ENCODE measurements at regions not wholly inside any gene's neighbourhood (a gene's known extent, or its start where the extent isn't known, plus 50 kb on each side); places are given as distances from the start of the nearest gene placed in this dataset.

- DNase-seq (ENCODE audit: extremely low spot score) = no peak
- ChIA-PET POLR2A (no interaction called here), CTCF (interaction anchor here (1.3 kb wide), 1 partner anchor 12 kb away, joined by 6 read pairs; no protein-coding TSS in a partner anchor)
These were observed 317.5 kb downstream of the TOX3 start for GRCh38 chr16:52229471-52229870.

GRCh38 chr16:52227851-52228250 lies 319.1 kb downstream of the TOX3 start:
- ChIA-PET POLR2A (no interaction called here), CTCF (no interaction called here)
- no peak for DNase-seq (ENCODE audit: extremely low spot score)
- TF ChIP-seq CTCF (IDR thresholded peaks at IDR 0.05; ENCODE audit: control extremely low read depth, extremely low read depth, low read depth, missing control alignments) = no peak

More at GRCh38 chr16:52229471-52229870, 317.5 kb downstream of the TOX3 start:
- TF ChIP-seq CTCF (IDR thresholded peaks at IDR 0.05; ENCODE audit: control extremely low read depth, extremely low read depth, low read depth, missing control alignments) = no peak

- no peak for DNase-seq (ENCODE audit: extremely low spot score)
- CTCF ChIA-PET = no interaction called here
- POLR2A ChIA-PET = no interaction called here
- no peak for TF ChIP-seq CTCF (IDR thresholded peaks at IDR 0.05; ENCODE audit: control extremely low read depth, extremely low read depth, low read depth, missing control alignments)
These were observed 334.1 kb downstream of the TOX3 start for GRCh38 chr16:52212841-52213240.

- ChIA-PET CTCF (interaction anchor here (1.2 kb wide), 1 partner anchor 17 kb away, joined by 5 read pairs; no protein-coding TSS in a partner anchor), POLR2A (no interaction called here)
- no peak for DNase-seq (ENCODE audit: extremely low spot score)
- no peak for TF ChIP-seq CTCF (IDR thresholded peaks at IDR 0.05; ENCODE audit: control extremely low read depth, extremely low read depth, low read depth, missing control alignments)
These were observed 337.7 kb downstream of the TOX3 start for GRCh38 chr16:52209227-52209626.

GRCh38 chr16:52203096-52203495 lies 343.8 kb downstream of the TOX3 start:
- POLR2A ChIA-PET = no interaction called here
- CTCF ChIA-PET = interaction anchor here (5.2 kb wide), 1 partner anchor 11 kb away, joined by 34 read pairs; no protein-coding TSS in a partner anchor
- TF ChIP-seq CTCF (IDR thresholded peaks at IDR 0.05; ENCODE audit: control extremely low read depth, extremely low read depth, low read depth, missing control alignments) = no peak
- DNase-seq (ENCODE audit: extremely low spot score) = no peak

GRCh38 chr16:52193441-52193840 lies 353.5 kb downstream of the TOX3 start:
- ChIA-PET POLR2A (no interaction called here), CTCF (interaction anchor here (2.9 to 5.4 kb wide), 2 partner anchors 8 to 720 kb away, joined by 34 to 67 read pairs; no protein-coding TSS in a partner anchor)
- no peak for DNase-seq (ENCODE audit: extremely low spot score)
- no peak for TF ChIP-seq CTCF (IDR thresholded peaks at IDR 0.05; ENCODE audit: control extremely low read depth, extremely low read depth, low read depth, missing control alignments)

All from GM10248 (cell line).